GM21723 (cell line): ENCODE measurements at regions not wholly inside any gene's neighbourhood (a gene's known extent, or its start where the extent isn't known, plus 50 kb on each side); places are given as distances from the start of the nearest gene placed in this dataset.
"Not testable (repeated sequence)": the region's sequence is repeated elsewhere in the genome, so short reads cannot be mapped to it uniquely, and the experiment has no call there.

ENCODE experiments used
- ATAC-seq: cut with Tn5 transposase; IDR thresholded peaks from one replicate; pipeline ENCODE4 v1.9.1; 2021; ENCODE audit warnings: mild to moderate bottlenecking, moderate library complexity; ENCODE audit not compliant: unreplicated experiment

DNA sequence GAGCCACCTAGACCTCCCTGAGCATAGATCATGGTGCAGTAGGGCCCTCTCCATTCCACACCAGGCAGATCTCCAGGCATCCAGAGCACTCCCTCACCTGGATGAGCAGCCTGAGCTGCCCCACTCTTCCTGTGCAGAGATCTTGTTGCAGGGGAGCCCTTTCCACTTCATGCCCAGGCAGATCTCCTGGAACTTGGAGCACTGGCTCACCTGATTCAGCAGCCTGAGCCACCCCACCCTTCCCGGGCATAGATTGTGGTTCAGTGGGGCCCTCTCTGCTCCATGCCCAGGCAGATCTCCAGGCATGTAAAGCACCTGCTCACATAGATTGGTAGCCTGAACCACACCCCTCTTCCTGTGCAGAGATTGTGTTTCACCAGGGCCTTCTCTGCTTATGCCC lies 78.0 kb downstream of the SEC16B start:
- no peak for ATAC-seq

DNA sequence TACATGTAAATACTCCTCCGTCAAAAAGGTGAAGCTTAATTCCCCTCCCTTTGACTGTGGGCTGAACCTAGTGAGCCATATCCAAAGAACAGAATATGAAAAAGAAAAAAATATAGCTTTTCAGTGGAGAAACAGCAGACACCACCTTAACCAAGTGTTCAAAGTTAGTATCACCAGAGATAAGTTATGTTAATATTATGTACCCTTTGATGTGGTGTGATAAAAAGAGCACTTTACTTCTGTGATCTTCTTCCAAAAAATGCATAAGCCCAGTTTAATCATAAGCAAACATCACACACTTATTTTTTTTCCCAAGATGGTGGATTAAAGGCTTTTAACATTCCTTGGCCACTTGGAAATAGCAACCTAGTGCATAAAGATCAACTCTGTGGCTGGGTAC lies 79.4 kb downstream of the SEC16B start:
- ATAC-seq, result no peak

DNA sequence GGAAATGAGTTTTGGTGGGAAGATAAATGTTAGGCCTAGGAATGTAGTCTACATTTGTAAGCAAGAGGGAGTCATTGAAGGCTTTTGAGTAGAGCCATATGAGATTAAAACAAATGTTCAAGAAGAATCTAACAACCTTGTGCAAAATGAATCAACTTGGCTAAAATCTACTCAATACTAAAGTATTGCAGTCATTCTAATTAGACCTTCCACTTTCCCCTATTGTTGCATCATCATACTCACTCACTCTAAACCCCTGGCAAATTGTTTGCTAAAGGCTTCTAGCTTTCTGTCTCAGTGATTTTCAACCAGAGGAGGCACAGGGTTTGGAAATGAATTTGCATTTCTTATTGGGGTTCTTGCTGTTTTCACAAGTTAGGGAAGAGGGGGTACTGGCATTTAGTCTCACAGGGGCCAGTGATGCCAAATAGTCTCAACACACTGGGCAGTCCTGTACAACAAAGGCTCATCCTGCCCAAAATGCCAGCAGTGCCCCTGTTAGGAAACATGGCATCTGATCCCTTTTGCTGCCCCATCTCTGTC lies 85.3 kb downstream of the SEC16B start:
- no peak for ATAC-seq

DNA sequence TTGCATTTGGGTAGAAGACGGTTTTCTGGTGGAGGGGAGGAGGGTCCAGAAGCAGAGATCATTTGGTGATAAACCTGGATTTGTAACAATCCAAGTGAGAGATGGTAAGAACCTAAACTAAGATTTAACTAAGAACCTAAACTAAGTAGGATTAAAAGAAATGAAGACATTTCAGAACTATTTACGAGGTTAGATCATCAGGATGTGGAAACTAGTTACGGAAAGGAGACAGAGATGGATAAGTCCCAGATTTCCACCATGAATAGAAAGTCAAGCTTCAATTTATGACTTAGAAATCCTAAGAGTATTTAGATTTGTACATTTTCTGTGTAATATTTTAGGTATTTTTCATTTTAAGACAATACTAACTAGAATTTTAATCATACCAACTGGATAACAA lies 86.3 kb downstream of the SEC16B start:
- no peak for ATAC-seq

DNA sequence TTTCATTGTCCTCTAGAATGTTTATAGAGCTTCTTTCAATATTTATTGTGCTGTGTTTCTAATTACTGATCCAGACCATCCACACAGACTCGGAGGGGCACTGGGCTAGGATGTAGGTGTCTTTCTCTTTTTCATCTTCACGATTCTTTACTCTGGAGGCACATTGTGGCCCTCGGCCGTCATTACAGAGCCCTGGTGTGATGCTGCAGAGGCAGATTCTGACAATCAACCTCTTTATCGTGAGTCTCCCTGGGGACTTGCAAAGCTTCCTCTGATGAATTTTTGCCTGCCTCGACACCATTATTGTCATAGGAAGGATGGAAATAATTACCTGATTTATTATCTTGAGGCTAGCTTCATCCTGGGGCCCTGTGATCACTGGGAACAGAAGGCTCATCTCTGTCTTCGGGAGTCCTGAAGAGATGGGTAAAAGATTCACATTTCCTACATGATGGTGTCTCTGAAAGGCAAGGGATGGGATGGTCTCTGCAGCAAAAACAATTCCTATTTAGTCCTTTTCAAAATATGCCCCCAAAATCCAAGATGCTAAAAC lies 89.4 kb downstream of the SEC16B start:
- no peak for ATAC-seq

DNA sequence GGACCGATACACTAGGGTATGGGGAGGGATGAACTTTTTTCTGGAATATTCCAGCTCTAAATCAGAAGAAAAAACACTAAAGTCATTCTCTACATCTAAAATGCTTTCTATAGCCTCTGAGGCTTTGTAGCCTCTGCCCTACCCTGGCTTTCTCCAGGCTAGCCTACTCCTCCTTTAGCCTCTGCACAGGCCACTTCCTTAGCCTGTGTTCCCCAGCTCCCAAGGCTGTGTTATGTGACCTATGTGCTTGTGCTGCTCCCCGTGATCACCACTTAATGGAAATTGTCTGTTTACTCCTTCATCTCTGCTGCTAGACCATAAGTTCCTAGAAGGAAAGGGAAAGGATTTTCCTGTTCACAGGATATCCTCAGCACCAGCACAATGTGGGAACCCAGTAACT lies 92.8 kb downstream of the SEC16B start:
- no peak for ATAC-seq

DNA sequence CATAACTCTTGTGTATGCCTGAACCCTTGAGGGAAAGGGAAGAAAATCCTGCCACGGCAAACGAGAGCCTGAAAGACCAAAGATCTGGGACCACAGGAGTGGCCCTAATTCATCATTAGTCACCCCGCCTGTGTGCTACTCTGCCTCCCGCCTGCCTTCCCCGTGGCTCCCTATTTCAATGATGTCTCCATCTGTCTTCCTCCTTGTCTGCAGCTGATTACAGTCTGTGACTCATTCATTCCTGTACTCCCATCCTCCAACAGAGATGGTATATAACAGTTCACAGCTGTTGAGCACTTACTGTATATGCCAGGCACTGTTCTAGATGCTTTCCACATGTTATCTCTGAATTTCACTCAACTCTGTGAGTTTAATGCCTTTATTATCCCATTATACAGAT lies 96.6 kb downstream of the SEC16B start:
- no peak for ATAC-seq

DNA sequence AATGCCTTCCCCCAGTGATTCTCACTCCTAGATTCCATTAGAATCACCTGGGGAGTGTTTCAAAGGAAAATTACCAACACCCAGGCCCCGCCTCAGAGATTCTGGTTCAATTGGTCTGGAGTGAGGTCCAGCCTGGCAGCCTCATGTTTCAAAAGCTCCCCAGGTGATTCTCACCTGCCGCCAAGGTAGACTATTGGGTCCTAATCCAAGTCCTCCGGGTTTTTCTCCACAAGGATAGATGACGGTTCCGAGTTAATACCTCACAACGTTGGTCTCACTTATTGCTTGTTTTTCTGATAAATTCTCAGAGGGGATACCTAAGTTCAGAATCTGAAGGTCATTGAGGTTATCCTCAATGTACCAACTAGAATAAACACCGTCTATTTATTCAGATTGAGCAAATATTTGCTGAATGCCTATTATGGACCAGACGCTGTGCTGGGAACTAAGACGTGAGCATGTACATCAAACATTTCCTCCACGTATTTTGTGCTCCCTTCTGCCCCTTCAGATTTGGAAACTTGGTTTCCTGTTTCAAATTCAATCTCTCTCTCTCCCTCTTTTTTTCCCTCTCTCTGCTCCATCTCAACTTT lies 97.5 kb downstream of the SEC16B start:
- ATAC-seq, result no peak

DNA sequence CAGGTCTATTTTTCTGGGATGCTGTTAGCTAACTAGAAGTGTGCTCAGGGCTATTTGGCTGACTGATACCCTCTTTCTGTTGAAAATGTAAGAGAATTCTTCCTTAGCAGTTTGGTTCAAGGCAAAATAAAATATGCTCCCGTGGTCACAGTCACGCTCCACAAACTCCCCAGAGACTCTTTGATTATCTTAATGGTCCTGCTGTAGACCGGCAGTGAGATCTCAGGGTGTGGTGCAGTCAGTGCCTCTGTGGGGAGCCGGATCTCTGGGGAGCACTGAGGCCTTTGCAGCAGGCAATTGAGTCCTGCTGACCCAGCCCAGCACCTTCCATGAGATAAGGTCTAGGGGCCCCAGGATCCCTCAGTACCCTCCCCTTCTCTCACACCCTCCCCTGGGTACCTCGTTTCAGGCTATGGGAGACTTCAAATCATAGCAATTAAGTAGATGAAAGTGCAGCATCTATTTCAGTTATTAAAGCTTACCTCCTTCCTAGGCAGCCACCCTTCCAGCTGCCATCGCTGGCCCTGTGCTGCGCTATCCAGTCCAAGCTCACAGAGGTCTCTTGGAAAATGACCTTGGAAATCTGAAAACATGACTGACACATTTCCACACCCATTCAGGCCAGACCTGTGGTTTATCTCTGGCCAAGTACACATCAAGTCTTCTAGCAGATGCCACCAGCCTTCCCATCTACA lies 98.1 kb downstream of the SEC16B start:
- no peak for ATAC-seq

DNA sequence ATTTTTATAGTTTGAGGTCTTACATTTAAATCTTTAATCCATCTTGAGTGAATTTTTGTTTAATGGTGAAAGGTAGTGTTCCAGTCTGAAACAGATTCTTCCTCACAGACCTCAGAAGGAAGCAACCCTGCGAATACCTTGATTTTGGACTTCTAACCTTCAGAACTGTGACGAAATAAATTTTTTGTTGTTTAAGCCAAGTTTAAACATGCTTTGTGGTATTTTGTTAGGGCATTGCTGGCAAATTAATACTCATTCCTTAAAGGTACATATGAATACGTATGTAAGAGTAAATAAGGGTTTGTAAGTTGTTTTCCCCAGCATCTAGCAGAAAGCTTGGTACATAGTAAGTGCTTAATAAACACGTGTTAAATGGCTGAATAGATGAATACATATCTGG lies 100.3 kb downstream of the SEC16B start:
- ATAC-seq, result no peak

DNA sequence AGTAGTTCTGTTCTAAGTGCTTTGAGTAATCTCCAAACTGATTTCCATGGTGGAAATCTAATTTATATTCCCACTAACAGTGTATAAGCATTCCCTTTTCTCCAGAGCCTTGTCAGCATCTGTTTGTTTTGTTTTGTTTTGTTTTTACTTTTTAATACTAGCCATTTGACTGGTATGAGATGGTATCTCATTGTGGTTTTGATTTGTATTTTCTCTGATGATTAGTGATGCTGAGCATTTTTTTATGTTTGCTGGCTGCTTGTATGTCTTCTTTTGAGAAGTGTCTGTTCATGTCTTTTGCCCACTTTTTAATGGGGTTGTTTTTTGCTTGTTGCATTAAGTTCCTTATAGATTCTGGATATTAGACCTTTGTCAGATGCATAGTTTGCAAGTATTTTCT lies 100.8 kb downstream of the SEC16B start:
- not testable (repeated sequence) for ATAC-seq

DNA sequence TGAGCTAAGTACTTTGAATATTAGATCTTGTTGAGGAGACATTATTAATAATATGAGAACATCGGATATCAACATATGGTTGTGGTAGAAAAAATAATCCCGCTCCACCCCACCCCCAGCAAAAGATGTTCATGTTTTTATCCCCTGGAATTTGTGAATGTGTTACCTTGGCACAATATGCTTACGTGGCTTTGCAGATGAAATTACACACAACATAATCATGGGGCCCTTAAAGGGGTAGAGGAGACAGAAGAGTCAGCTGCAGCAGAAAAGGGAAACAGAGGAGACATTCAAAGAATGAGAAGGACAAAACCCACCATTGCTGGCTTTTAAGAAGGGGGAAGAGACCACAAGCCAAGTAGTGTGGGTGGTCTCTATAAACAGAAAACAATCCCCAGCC lies 104.1 kb downstream of the SEC16B start:
- ATAC-seq, result no peak

DNA sequence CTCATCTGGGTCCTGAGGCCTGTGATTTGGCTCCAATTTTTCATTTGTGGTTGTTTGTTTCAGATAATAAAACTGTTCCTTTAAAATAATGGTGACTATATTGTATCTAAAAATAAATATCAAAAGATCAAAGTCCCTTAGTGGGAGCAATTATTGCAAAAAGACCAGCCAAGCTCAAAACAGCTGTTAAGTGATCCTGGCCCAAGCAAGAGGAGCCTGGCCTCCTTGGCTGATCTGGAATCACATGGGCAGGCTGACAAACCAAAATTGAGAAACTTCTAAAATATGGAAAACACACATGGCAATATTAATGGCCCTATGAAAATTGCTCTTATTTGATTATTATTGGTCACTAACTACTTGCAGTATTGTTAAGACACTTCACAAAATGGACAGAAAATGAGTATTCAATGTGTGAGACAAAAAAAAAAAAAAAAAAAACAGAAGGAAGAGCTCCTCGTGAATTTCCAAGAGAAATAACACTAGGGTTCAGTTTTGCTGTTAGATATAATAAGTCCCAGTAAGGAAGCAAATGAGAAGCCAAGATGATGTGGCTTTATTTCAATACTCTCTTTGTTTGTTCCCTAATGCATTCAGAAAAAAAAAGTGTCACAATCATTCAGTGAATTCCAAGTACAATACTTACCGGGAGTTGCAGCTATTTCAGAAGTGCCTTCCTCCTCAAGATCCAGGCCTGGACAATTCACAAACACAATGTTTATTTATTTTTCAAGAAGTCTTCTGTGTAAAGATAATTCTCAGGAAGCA lies 105.1 kb downstream of the SEC16B start:
- no peak for ATAC-seq

DNA sequence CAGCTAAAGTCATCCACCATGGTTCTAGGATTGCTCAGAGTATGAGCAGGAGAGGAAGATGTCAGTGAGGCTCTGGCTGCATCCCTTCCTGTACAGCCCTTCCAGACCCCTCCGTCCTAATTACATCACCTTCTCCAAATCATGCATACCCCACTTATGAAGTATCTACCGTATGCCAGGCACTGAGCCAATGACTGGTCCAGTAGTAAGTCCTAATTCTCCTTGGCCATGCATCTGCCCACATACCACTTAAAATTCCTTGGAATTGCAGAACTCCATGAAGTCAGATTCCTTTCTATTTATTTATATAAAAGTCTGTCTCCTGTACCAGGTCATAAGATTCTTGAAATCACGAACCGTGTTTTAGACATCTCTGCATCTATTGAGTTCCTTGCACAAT lies 106.1 kb downstream of the SEC16B start:
- ATAC-seq, result no peak

DNA sequence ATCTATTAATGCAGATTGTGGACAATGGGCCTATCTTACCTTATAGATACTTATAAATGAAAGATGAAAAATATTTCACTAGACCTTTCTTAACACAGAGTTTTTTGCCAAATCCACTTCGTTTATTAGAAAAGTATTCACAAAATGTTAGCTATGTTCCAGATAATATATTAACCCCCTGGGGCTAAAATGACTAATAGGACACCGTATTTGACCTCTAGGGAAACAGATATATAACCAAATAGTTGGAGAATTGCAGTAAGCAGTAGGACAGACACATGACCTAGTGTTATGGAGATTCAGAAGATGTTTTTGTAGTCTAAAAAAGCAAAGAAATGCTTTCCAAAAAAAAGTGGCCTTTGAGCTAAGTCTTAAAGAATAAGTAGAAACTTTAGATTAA lies 106.9 kb downstream of the SEC16B start:
- ATAC-seq, result no peak

DNA sequence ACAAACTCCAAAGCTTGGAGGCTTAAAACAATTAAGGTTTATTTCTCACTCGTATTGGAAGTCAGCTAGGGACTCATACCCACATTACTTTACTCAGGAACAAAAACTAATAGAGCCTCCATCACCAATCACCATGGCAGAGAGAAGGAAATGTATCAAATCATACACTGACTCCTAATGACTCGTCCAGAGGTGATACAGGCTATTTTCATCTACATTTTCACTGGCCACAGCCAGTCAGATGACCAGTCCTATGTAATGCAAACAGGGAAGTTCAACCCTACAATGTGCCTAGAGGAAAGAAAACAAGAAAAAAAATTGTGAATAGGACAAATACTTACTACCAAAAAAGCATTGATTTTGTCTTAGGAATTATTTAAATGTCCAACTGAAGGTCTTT lies 110.3 kb downstream of the SEC16B start:
- no peak for ATAC-seq

DNA sequence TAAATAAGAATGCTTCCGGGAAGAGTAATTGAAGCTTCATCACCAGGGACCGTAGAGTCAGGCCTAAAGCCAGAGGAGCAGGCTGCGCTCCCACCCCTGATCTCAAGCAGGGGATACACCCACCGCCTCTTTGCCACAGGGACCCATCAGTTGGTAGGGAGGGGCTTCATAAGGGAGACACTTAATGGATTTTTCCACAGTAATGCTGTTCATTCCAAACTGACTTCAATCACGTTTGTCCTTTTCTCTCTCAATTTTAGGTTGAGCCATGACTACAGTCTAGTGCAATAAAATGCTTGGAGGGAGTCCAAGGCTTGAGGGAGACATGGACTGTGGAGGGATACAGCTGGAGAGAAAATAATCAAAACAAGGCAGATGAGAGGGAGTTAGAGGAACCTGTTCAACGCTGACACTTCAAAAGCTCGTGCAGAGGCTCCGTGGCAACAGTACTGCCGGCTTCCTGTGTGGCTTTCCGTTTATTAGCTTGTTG lies 111.5 kb downstream of the SEC16B start:
- ATAC-seq, result no peak

DNA sequence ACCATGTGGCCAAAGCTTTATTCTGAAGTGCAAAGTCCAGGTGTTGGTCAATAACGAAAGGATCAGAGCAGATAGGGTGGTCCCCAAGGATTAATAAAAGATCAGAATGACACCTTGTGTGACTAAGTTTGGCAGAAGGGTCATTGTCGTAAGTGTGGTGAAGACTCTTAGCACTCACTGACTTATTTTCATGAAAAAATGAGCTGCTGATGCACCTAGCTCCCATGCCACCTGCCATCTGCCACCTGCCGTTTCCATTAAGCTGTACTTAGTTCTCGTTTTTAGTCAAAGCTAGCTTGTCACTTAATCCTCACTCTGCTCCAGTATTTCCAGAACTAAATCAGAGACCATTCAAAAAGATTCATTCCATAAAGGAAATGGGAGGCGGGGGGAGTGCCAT lies 112.6 kb downstream of the SEC16B start:
- ATAC-seq, result no peak

DNA sequence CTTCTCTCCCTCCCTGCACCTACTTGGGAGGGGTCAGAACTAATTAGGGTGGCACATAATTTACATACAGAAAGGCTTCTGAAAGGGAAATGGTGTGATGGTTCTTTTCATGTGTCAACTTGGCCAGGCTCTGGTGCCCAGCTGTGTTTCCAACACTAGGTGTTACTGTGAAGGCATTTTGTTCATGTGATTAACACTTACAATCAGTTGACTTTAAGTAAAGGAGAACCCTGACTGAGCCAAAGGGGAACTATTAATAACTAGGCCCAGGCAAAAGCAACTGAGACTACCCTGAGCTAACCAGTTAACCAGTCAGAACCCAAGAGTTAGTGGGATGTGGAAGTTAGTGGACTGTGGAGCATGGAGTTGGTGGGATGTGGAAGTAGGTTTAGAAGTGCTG lies 114.9 kb downstream of the SEC16B start:
- no peak for ATAC-seq

DNA sequence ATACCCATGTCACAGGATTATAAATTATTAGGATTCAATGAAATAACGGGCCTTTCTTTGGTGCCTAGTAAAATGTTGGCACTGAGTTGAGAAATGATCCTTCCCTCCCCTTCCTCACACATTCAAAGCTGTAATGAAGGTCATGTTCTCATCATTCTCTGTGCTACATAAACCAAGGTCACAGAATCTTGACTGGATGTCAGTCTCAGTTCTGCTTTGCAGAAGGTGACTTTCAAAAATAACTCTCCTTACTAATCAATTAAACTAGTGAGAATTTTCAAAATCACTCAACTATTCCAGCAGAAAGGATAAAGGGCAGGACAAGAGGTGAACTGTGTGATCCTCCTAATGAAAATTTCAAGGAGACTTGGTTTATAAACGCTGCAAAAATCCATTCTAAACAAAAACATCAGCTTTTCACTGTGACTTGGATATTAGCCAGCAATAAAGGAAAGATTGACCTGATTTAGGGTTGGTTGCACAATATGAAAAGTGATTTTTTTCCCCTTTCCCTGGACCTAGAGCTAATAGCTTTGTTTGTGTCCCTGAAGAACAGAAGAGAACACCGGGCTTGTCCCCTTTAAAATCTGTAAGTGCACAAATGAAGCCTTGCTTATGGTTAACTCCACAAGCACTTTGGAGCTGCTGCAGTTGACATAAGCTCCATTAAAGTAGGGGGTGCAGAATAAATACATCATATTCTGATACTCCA lies 120.1 kb downstream of the SEC16B start:
- no peak for ATAC-seq

DNA sequence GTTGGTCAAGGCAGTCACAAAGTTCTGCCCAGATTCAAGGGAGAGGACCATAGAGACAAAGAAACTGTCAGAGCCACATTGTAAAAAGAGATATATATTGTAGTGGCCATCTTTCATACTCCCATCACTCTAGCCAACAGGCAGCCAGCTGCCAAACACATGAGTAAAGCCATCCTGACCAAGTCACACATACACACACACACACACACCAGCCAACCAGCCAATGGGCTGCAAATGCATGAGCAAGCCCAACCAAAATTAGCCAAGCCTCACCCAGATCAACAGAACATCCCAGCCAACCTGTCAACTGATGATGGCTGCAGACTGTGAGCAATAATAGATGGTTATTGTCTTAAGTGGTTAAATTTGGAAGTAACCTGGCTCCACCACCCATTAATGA lies 120.7 kb downstream of the SEC16B start:
- ATAC-seq, result no peak
